NCI-H2171 (cell line): ENCODE measurements at regions not wholly inside any gene's neighbourhood (a gene's known extent, or its start where the extent isn't known, plus 50 kb on each side); places are given as distances from the start of the nearest gene placed in this dataset.
"Not testable (repeated sequence)": the region's sequence is repeated elsewhere in the genome, so short reads cannot be mapped to it uniquely, and the experiment has no call there.

Experiments used
- DNase-seq: peaks from one replicate; lab custom pipeline; 2025; lab: John Stamatoyannopoulos, UW

- no peak for DNase-seq
These were observed 707.5 kb upstream of the FSHR start for GRCh38 chr2:49861821-49862220.

- DNase-seq: no peak
These were observed 706.5 kb upstream of the FSHR start for GRCh38 chr2:49860834-49861233.

GRCh38 chr2:49860170-49860569 is 705.9 kb upstream of the FSHR start:
- no peak for DNase-seq

GRCh38 chr2:49858657-49859056 is 704.3 kb upstream of the FSHR start:
- DNase-seq: no peak

- no peak for DNase-seq
These were observed 703.8 kb upstream of the FSHR start for GRCh38 chr2:49858113-49858490.

GRCh38 chr2:49857371-49858112 is 703.2 kb upstream of the FSHR start:
- no peak for DNase-seq

- no peak for DNase-seq
These were observed 691.4 kb upstream of the FSHR start for GRCh38 chr2:49845671-49846070.

GRCh38 chr2:49845021-49845420 is 690.7 kb upstream of the FSHR start:
- DNase-seq: no peak

GRCh38 chr2:49844113-49844512 is 689.8 kb upstream of the FSHR start:
- not testable (repeated sequence) for DNase-seq

GRCh38 chr2:49843314-49843713 is 689.0 kb upstream of the FSHR start:
- DNase-seq: no peak

- DNase-seq: no peak
These were observed 686.2 kb upstream of the FSHR start for GRCh38 chr2:49840428-49840975.

GRCh38 chr2:49839818-49840217 is 685.5 kb upstream of the FSHR start:
- DNase-seq: no peak

GRCh38 chr2:49837561-49838293 is 683.4 kb upstream of the FSHR start:
- no peak for DNase-seq

GRCh38 chr2:49836017-49836416 is 681.7 kb upstream of the FSHR start:
- no peak for DNase-seq

- DNase-seq: no peak
These were observed 680.1 kb upstream of the FSHR start for GRCh38 chr2:49834433-49834832.

GRCh38 chr2:49832555-49832954 is 678.2 kb upstream of the FSHR start:
- DNase-seq: no peak

GRCh38 chr2:49831698-49832367 is 677.5 kb upstream of the FSHR start:
- no peak for DNase-seq

- DNase-seq: no peak
These were observed 676.5 kb upstream of the FSHR start for GRCh38 chr2:49830846-49831245.

- no peak for DNase-seq
These were observed 673.1 kb upstream of the FSHR start for GRCh38 chr2:49827366-49827765.

GRCh38 chr2:49813208-49813607 is 658.9 kb upstream of the FSHR start:
- no peak for DNase-seq

- DNase-seq: no peak
These were observed 658.4 kb upstream of the FSHR start for GRCh38 chr2:49812730-49813129.

- DNase-seq: no peak
These were observed 657.2 kb upstream of the FSHR start for GRCh38 chr2:49811502-49811901.

GRCh38 chr2:49807689-49808088 is 653.4 kb upstream of the FSHR start:
- no peak for DNase-seq
